ENCODE measurements at regions not wholly inside any gene's neighbourhood (a gene's known extent, or its start where the extent isn't known, plus 50 kb on each side); places are given as distances from the start of the nearest gene placed in this dataset.

- TF ChIP-seq CTCF (conservative IDR thresholded peaks at IDR 0.05) (no peak), ZFX (IDR thresholded peaks at IDR 0.05) (no peak)
Measured at GRCh38 chr20:51126337-51126736, 103.4 kb upstream of the KCNG1 start.

All from C4-2B (cell line).